SK-N-SH treated with all-trans-retinoic acid at 6 μM for 48 hours (cell line): ENCODE measurements at regions not wholly inside any gene's neighbourhood (a gene's known extent, or its start where the extent isn't known, plus 50 kb on each side); places are given as distances from the start of the nearest gene placed in this dataset.

Experiments used
- ATAC-seq: fragments of 200-7000 bp; cut with Tn5 transposase; 3 replicates; pipeline ENCODE4 v1.9.1; 2020; ENCODE audit warnings: mild to moderate bottlenecking, moderate library complexity
- ARNTL ChIP-seq: fragments of 450-650 bp; formaldehyde crosslinking; IDR thresholded peaks from 2 replicates; pipeline ENCODE4 v1.5.0; 2020; ENCODE audit warnings: low read depth, mild to moderate bottlenecking, moderate library complexity, borderline replicate concordance
- BACH2 ChIP-seq: fragments of 250-450 bp; sonication (Bioruptor Pico); IDR thresholded peaks from 2 replicates; pipeline ENCODE4 v1.9.0; 2021; ENCODE audit warnings: mild to moderate bottlenecking, borderline replicate concordance
- CREB5 ChIP-seq: fragments of 250-450 bp; sonication (Bioruptor Pico); IDR thresholded peaks from 2 replicates; pipeline ENCODE4 v1.5.1; 2020; ENCODE audit warnings: low read depth, mild to moderate bottlenecking, moderate library complexity
- CSDC2 ChIP-seq: fragments of 250-450 bp; sonication (Bioruptor Pico); IDR thresholded peaks from 2 replicates; pipeline ENCODE4 v1.5.0; 2020; ENCODE audit warnings: mild to moderate bottlenecking, moderate library complexity
- CSRNP3 ChIP-seq: fragments of 250-450 bp; sonication (Bioruptor Pico); IDR thresholded peaks from 2 replicates; pipeline ENCODE4 v1.5.1; 2021; ENCODE audit warnings: mild to moderate bottlenecking, moderate library complexity
- ESRRG ChIP-seq: fragments of 250-450 bp; sonication (Bioruptor Pico); IDR thresholded peaks from 2 replicates; pipeline ENCODE4 v1.6.1; 2021; ENCODE audit warnings: mild to moderate bottlenecking
- GLIS3 ChIP-seq: fragments of 250-450 bp; sonication (Bioruptor Pico); IDR thresholded peaks from 2 replicates; pipeline ENCODE4 v1.5.0; 2020; ENCODE audit warnings: mild to moderate bottlenecking, moderate library complexity
- ISL1 ChIP-seq: fragments of 250-450 bp; sonication (Bioruptor Pico); IDR thresholded peaks from 2 replicates; pipeline ENCODE4 v2.1.2; 2022; ENCODE audit warnings: mild to moderate bottlenecking, moderate library complexity
- OSR1 ChIP-seq: fragments of 250-450 bp; sonication (Bioruptor Pico); IDR thresholded peaks from 2 replicates; pipeline ENCODE4 v1.8.0; 2022; ENCODE audit warnings: moderate library complexity, mild to moderate bottlenecking, inconsistent platforms
- PATZ1 ChIP-seq: fragments of 250-450 bp; sonication (Bioruptor Pico); IDR thresholded peaks from 2 replicates; pipeline ENCODE4 v1.8.0; 2020; ENCODE audit warnings: mild to moderate bottlenecking, moderate library complexity, borderline replicate concordance
- POU6F1 ChIP-seq: fragments of 250-450 bp; sonication (Bioruptor Pico); IDR thresholded peaks from 2 replicates; pipeline ENCODE4 v1.8.0; 2021; ENCODE audit warnings: low read depth, mild to moderate bottlenecking, moderate library complexity, borderline replicate concordance
- PPARA ChIP-seq: fragments of 250-450 bp; sonication (Bioruptor Pico); IDR thresholded peaks from 2 replicates; pipeline ENCODE4 v1.5.0; 2020; ENCODE audit warnings: mild to moderate bottlenecking, borderline replicate concordance
- RARB ChIP-seq: fragments of 250-450 bp; sonication (Bioruptor Pico); IDR thresholded peaks from 2 replicates; pipeline ENCODE4 v1.8.0; 2021; ENCODE audit warnings: mild to moderate bottlenecking, moderate library complexity
- SNAI2 ChIP-seq: fragments of 250-450 bp; sonication (Bioruptor Pico); IDR thresholded peaks from 2 replicates; pipeline ENCODE4 v1.5.0; 2020; ENCODE audit warnings: mild to moderate bottlenecking, moderate library complexity
- TCF4 ChIP-seq: fragments of 250-450 bp; sonication (Bioruptor Pico); IDR thresholded peaks from 2 replicates; pipeline ENCODE4 v1.8.0; 2021; ENCODE audit warnings: mild to moderate bottlenecking, moderate library complexity, borderline replicate concordance
- TOX ChIP-seq: fragments of 250-450 bp; sonication (Bioruptor Pico); IDR thresholded peaks from 2 replicates; pipeline ENCODE4 v1.8.0; 2021; ENCODE audit warnings: mild to moderate bottlenecking, moderate library complexity, borderline replicate concordance
- TSHZ2 ChIP-seq: fragments of 250-450 bp; sonication (Bioruptor Pico); IDR thresholded peaks from 2 replicates; pipeline ENCODE4 v1.5.0; 2020; ENCODE audit warnings: mild to moderate bottlenecking, moderate library complexity
- ZC3H10 ChIP-seq: fragments of 250-450 bp; sonication (Bioruptor Pico); IDR thresholded peaks from 2 replicates; pipeline ENCODE4 v1.5.1; 2021; ENCODE audit warnings: mild to moderate bottlenecking, moderate library complexity
- ZFP3 ChIP-seq: fragments of 250-450 bp; sonication (Bioruptor Pico); IDR thresholded peaks from 2 replicates; pipeline ENCODE4 v1.5.0; 2020; ENCODE audit warnings: mild to moderate bottlenecking, moderate library complexity
- ZFP30 ChIP-seq: fragments of 450-650 bp; formaldehyde crosslinking; IDR thresholded peaks from 2 replicates; pipeline ENCODE4 v1.5.0; 2022; ENCODE audit warnings: mild to moderate bottlenecking, moderate library complexity
- ZNF565 ChIP-seq: fragments of 450-650 bp; formaldehyde crosslinking; conservative IDR thresholded peaks from 2 replicates; pipeline ENCODE4 v1.5.0; 2020; ENCODE audit warnings: low read depth, mild to moderate bottlenecking, moderate library complexity
- ZNF70 ChIP-seq: fragments of 450-650 bp; formaldehyde crosslinking; IDR thresholded peaks from 2 replicates; pipeline ENCODE4 v1.5.0; 2020; ENCODE audit warnings: mild to moderate bottlenecking, moderate library complexity

- TF ChIP-seq CSRNP3 (CRISPR knock-in tag), result no peak
These were observed 179.3 kb downstream of the EMX2 start (continued) for GRCh38 chr10:117721873-117722272.

- no peak for TF ChIP-seq RARB (CRISPR knock-in tag)
- ATAC-seq, result no peak
These were observed 180.8 kb downstream of the EMX2 start for GRCh38 chr10:117723343-117723742.

GRCh38 chr10:117725993-117726392 is 183.4 kb downstream of the EMX2 start:
- no peak for ATAC-seq
- TF ChIP-seq PATZ1 (CRISPR knock-in tag), result no peak
- TF ChIP-seq PPARA (CRISPR knock-in tag), result no peak
- TF ChIP-seq ZC3H10 (CRISPR knock-in tag), result no peak
- no peak for TF ChIP-seq CSDC2
- no peak for TF ChIP-seq SNAI2 (CRISPR knock-in tag)
- TF ChIP-seq OSR1 (CRISPR knock-in tag), result no peak
- TF ChIP-seq ESRRG (CRISPR knock-in tag), result no peak

GRCh38 chr10:117726596-117727295 is 184.2 kb downstream of the EMX2 start:
- TF ChIP-seq PATZ1 (CRISPR knock-in tag), result no peak
- TF ChIP-seq PPARA (CRISPR knock-in tag), result no peak
- no peak for TF ChIP-seq ZFP30
- TF ChIP-seq TCF4 (CRISPR knock-in tag), result no peak
- no peak for TF ChIP-seq ARNTL (CRISPR knock-in tag)
- TF ChIP-seq ZC3H10 (CRISPR knock-in tag), result no peak
- TF ChIP-seq BACH2, result no peak
- no peak for TF ChIP-seq TOX (CRISPR knock-in tag)
- no peak for TF ChIP-seq CSRNP3 (CRISPR knock-in tag)
- no peak for TF ChIP-seq CREB5 (CRISPR knock-in tag)
- no peak for TF ChIP-seq POU6F1 (CRISPR knock-in tag)
- no peak for TF ChIP-seq ESRRG (CRISPR knock-in tag)
- TF ChIP-seq ZFP3 (CRISPR knock-in tag), result no peak
- no peak for TF ChIP-seq ISL1 (CRISPR knock-in tag)
- no peak for TF ChIP-seq RARB (CRISPR knock-in tag)
- TF ChIP-seq SNAI2 (CRISPR knock-in tag), result no peak
- no peak for TF ChIP-seq ZNF70 (CRISPR knock-in tag)
- no peak for TF ChIP-seq TSHZ2 (CRISPR knock-in tag)
- no peak for TF ChIP-seq GLIS3 (CRISPR knock-in tag)
- TF ChIP-seq ZNF565 (CRISPR knock-in tag), result no peak
- ATAC-seq, result no peak
